ENCODE measurements at regions not wholly inside any gene's neighbourhood (a gene's known extent, or its start where the extent isn't known, plus 50 kb on each side); places are given as distances from the start of the nearest gene placed in this dataset.

DNA sequence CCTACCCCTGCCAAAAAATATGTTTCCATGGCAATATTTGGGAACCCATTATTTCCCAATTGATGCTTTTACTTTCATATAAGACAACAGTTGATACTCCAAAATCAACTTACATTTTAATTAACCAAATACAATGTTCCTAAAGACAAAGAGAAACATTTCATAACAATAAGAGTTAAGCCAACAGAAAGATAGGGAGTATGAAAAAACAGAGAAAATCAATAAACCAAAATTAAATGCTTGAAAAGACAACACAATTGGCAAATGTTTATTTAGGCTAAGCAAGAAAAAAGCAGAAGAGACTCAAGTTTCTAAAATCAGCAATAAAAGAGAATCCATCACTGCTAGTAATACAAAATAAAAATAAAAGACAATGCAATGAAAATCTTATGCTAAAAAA lies 123.1 kb upstream of the VPREB1 start:
- intact Hi-C loops (cut with micrococcal nuclease) (no loop called here), dilution Hi-C loops (cut with MboI; ENCODE audit: extremely low pct_ligation_motif_present, low sequenced_read_pairs) (no loop called here)
- TF ChIP-seq JUN (IDR thresholded peaks at IDR 0.05; ENCODE audit: borderline replicate concordance, insufficient read depth, insufficient read length, low read depth) (no peak), FOS (IDR thresholded peaks at IDR 0.05; ENCODE audit: borderline replicate concordance, insufficient read depth, low read length) (no peak), MYC (IDR thresholded peaks at IDR 0.05; ENCODE audit: low read depth, low read length) (no peak), POLR2A (IDR thresholded peaks at IDR 0.05; ENCODE audit: low read depth, low read length) (no peak), EZH2 (IDR thresholded peaks at IDR 0.05; ENCODE audit: borderline replicate concordance, low read depth, low read length, severe bottlenecking) (no peak), POLR2AphosphoS5 (IDR thresholded peaks at IDR 0.05; ENCODE audit: insufficient read depth, low read depth, low read length) (no peak), GATA2 (IDR thresholded peaks at IDR 0.05; ENCODE audit: insufficient read depth, insufficient read length, low read depth, low read length) (no peak)
- TF ChIP-seq, protein P1, sequence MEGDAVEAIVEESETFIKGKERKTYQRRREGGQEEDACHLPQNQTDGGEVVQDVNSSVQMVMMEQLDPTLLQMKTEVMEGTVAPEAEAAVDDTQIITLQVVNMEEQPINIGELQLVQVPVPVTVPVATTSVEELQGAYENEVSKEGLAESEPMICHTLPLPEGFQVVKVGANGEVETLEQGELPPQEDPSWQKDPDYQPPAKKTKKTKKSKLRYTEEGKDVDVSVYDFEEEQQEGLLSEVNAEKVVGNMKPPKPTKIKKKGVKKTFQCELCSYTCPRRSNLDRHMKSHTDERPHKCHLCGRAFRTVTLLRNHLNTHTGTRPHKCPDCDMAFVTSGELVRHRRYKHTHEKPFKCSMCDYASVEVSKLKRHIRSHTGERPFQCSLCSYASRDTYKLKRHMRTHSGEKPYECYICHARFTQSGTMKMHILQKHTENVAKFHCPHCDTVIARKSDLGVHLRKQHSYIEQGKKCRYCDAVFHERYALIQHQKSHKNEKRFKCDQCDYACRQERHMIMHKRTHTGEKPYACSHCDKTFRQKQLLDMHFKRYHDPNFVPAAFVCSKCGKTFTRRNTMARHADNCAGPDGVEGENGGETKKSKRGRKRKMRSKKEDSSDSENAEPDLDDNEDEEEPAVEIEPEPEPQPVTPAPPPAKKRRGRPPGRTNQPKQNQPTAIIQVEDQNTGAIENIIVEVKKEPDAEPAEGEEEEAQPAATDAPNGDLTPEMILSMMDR (IDR thresholded peaks at IDR 0.05; ENCODE audit: extremely low read depth in 1 of 2, insufficient read depth in 1 of 2, low read depth in 1 of 2, low read length in 2 of 2) = no peak
- TF ChIP-seq, protein P2, sequence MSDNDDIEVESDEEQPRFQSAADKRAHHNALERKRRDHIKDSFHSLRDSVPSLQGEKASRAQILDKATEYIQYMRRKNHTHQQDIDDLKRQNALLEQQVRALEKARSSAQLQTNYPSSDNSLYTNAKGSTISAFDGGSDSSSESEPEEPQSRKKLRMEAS (IDR thresholded peaks at IDR 0.05; ENCODE audit: insufficient read depth, insufficient read length) = no peak
- DNase-seq (ENCODE audit: low read depth, low spot score) = no peak
- Histone ChIP-seq H3K4me1 (ENCODE audit: control insufficient read depth, extremely low read depth, insufficient read depth, low read length) (no peaks in the 10 kb centered on the region), H3K9me3 (replicated peaks; ENCODE audit: control insufficient read depth, insufficient read depth, low read length) (no peaks in the 10 kb centered on the region), H3K4me2 (ENCODE audit: insufficient read depth, low read length) (no peak overlapping the region), H3K27me3 (ENCODE audit: control insufficient read depth in 2 of 2, insufficient read depth in 2 of 2, low read length in 2 of 2) (peaks cover 3 to 12% of the 10 kb centered on the region in 2 experiments), H3K27ac (ENCODE audit: insufficient read depth, low read depth, low read length) (no peak overlapping the region), H3K9me1 (replicated peaks; ENCODE audit: control insufficient read depth, extremely low read depth, insufficient read depth, low read length) (no peaks in the 10 kb centered on the region), H3K9ac (replicated peaks; ENCODE audit: extremely low read depth, insufficient read depth, low read length) (no peak overlapping the region), H2AFZ (ENCODE audit: low read depth, low read length) (no peak overlapping the region), H3K4me3 (replicated peaks in 1 of 3; ENCODE audit: insufficient read depth in 1 of 3, low read depth in 1 of 3, low read length in 3 of 3) (no peak overlapping the region), H4K20me1 (replicated peaks; ENCODE audit: control insufficient read depth, extremely low read depth, insufficient read depth, low read length) (no peaks in the 10 kb centered on the region), H3K79me2 (ENCODE audit: control insufficient read depth, insufficient read depth, low read length) (no peaks in the 10 kb centered on the region), H3K36me3 (ENCODE audit: control insufficient read depth in 2 of 2, extremely low read depth in 1 of 2, insufficient read depth in 2 of 2, low read length in 2 of 2) (no peaks in the 10 kb centered on the region)
- POLR2A ChIA-PET = no interaction called here
- CTCF ChIA-PET = interaction anchor here (0.6 to 0.9 kb wide), 2 partner anchors 10 to 81 kb away, joined by 3 read pairs; no protein-coding TSS in a partner anchor
- no TSS peak for BruUV-seq (replicated peaks)
- no peak for FAIRE-seq

Data from endothelial cell of umbilical vein (primary cell).